Skeletal muscle satellite cell (primary cell): ENCODE measurements at regions not wholly inside any gene's neighbourhood (a gene's known extent, or its start where the extent isn't known, plus 50 kb on each side); places are given as distances from the start of the nearest gene placed in this dataset.

ENCODE experiments used
- H3K27me3 ChIP-seq: 2 replicates; pipeline ENCODE4 v1.7.0; 2013; ENCODE audit warnings: low read length; ENCODE audit not compliant: control insufficient read depth, insufficient read depth
- H3K36me3 ChIP-seq: 2 replicates; pipeline ENCODE4 v1.7.0; 2013; ENCODE audit warnings: mild to moderate bottlenecking, control low read depth, low read length; ENCODE audit not compliant: insufficient read depth
- H3K4me1 ChIP-seq: 2 replicates; pipeline ENCODE4 v1.7.0; 2013; ENCODE audit warnings: low read length; ENCODE audit not compliant: control insufficient read depth, insufficient read depth
- H3K4me2 ChIP-seq: 2 replicates; pipeline ENCODE4 v1.7.0; 2013; ENCODE audit warnings: mild to moderate bottlenecking, low read length
- H3K4me3 ChIP-seq: 2 replicates; pipeline ENCODE4 v1.7.0; 2013; ENCODE audit warnings: low read length
- H3K9ac ChIP-seq: 2 replicates; pipeline ENCODE4 v1.7.0; 2013; ENCODE audit warnings: mild to moderate bottlenecking, low read depth, low read length, moderate library complexity
- H3K9me3 ChIP-seq: replicated peaks from 2 replicates; pipeline ENCODE4 v1.7.0; 2013; ENCODE audit warnings: mild to moderate bottlenecking, control low read depth, low read length

GRCh38 chr9:21686738-21687137 lies 115.7 kb upstream of the MTAP start:
- Histone ChIP-seq H3K4me3 (no peak overlapping the region), H3K4me2 (no peak overlapping the region), H3K9me3 (no peaks in the 10 kb centered on the region), H3K36me3 (no peaks in the 10 kb centered on the region), H3K4me1 (peaks cover 90% of the 10 kb centered on the region), H3K27me3 (no peaks in the 10 kb centered on the region), H3K9ac (no peak overlapping the region)

- H3K4me3 ChIP-seq = no peak overlapping the region
- H3K9ac ChIP-seq = peak overlapping the region; percentile 83
- no peaks in the 10 kb centered on the region for H3K27me3 ChIP-seq
- no peaks in the 10 kb centered on the region for H3K9me3 ChIP-seq
- H3K4me2 ChIP-seq = peak overlapping the region; percentile 81
- no peaks in the 10 kb centered on the region for H3K36me3 ChIP-seq
- peaks cover 84% of the 10 kb centered on the region for H3K4me1 ChIP-seq
Measured at GRCh38 chr9:21687351-21687750, 115.1 kb upstream of the MTAP start.

- no peaks in the 10 kb centered on the region for H3K9me3 ChIP-seq
- no peaks in the 10 kb centered on the region for H3K36me3 ChIP-seq
- H3K4me3 ChIP-seq = peak overlapping the region; percentile 57
- peak overlapping the region; percentile 81 for H3K4me2 ChIP-seq
- peak overlapping the region; percentile 83 for H3K9ac ChIP-seq
- H3K27me3 ChIP-seq = no peaks in the 10 kb centered on the region
- H3K4me1 ChIP-seq = peaks cover 74% of the 10 kb centered on the region
Measured at GRCh38 chr9:21688108-21689102, 114.0 kb upstream of the MTAP start.

- peak overlapping the region; percentile 83 for H3K9ac ChIP-seq
- H3K36me3 ChIP-seq = no peaks in the 10 kb centered on the region
- H3K4me3 ChIP-seq = peak overlapping the region; percentile 15
- peak overlapping the region; percentile 81 for H3K4me2 ChIP-seq
- peaks cover 60% of the 10 kb centered on the region for H3K4me1 ChIP-seq
- H3K27me3 ChIP-seq = no peaks in the 10 kb centered on the region
- H3K9me3 ChIP-seq = no peaks in the 10 kb centered on the region
Measured at GRCh38 chr9:21689854-21690253, 112.6 kb upstream of the MTAP start.

GRCh38 chr9:21690561-21690960 lies 111.9 kb upstream of the MTAP start:
- Histone ChIP-seq H3K36me3 (no peaks in the 10 kb centered on the region), H3K4me2 (no peak overlapping the region), H3K9me3 (no peaks in the 10 kb centered on the region), H3K4me1 (peaks cover 53% of the 10 kb centered on the region), H3K4me3 (no peak overlapping the region), H3K27me3 (no peaks in the 10 kb centered on the region), H3K9ac (peak overlapping the region; percentile 83)

- Histone ChIP-seq H3K4me3 (no peak overlapping the region), H3K36me3 (no peaks in the 10 kb centered on the region), H3K4me2 (no peak overlapping the region), H3K4me1 (peaks cover 35% of the 10 kb centered on the region), H3K9ac (no peak overlapping the region), H3K9me3 (no peaks in the 10 kb centered on the region), H3K27me3 (no peaks in the 10 kb centered on the region)
Measured at GRCh38 chr9:21692390-21692789, 110.0 kb upstream of the MTAP start.

GRCh38 chr9:21694424-21694823 lies 108.0 kb upstream of the MTAP start:
- H3K9ac ChIP-seq = no peak overlapping the region
- peaks cover 17% of the 10 kb centered on the region for H3K4me1 ChIP-seq
- no peaks in the 10 kb centered on the region for H3K27me3 ChIP-seq

GRCh38 chr9:21695443-21695842 lies 107.0 kb upstream of the MTAP start:
- no peak overlapping the region for H3K9ac ChIP-seq
- H3K4me3 ChIP-seq = no peak overlapping the region
- no peaks in the 10 kb centered on the region for H3K9me3 ChIP-seq
- H3K27me3 ChIP-seq = no peaks in the 10 kb centered on the region
- H3K36me3 ChIP-seq = no peaks in the 10 kb centered on the region
- no peak overlapping the region for H3K4me2 ChIP-seq
- peaks cover 6% of the 10 kb centered on the region for H3K4me1 ChIP-seq

More at GRCh38 chr9:21694424-21694823, 108.0 kb upstream of the MTAP start:
- Histone ChIP-seq H3K36me3 (no peaks in the 10 kb centered on the region), H3K4me3 (no peak overlapping the region), H3K4me2 (no peak overlapping the region), H3K9me3 (no peaks in the 10 kb centered on the region)

- Histone ChIP-seq H3K27me3 (no peaks in the 10 kb centered on the region), H3K36me3 (no peaks in the 10 kb centered on the region)
Measured at GRCh38 chr9:21695874-21696341, 106.5 kb upstream of the MTAP start.

GRCh38 chr9:21696411-21696871 lies 106.0 kb upstream of the MTAP start:
- H3K4me3 ChIP-seq = no peak overlapping the region
- H3K9me3 ChIP-seq = no peaks in the 10 kb centered on the region
- no peaks in the 10 kb centered on the region for H3K36me3 ChIP-seq
- H3K9ac ChIP-seq = no peak overlapping the region
- H3K27me3 ChIP-seq = no peaks in the 10 kb centered on the region
- H3K4me2 ChIP-seq = no peak overlapping the region
- no peaks in the 10 kb centered on the region for H3K4me1 ChIP-seq

More at GRCh38 chr9:21695874-21696341, 106.5 kb upstream of the MTAP start:
- no peak overlapping the region for H3K4me3 ChIP-seq
- H3K4me2 ChIP-seq = no peak overlapping the region
- no peak overlapping the region for H3K9ac ChIP-seq
- no peaks in the 10 kb centered on the region for H3K9me3 ChIP-seq
- peaks cover 2% of the 10 kb centered on the region for H3K4me1 ChIP-seq

- no peak overlapping the region for H3K4me3 ChIP-seq
- H3K4me2 ChIP-seq = peak overlapping the region; percentile 36
- no peaks in the 10 kb centered on the region for H3K27me3 ChIP-seq
- H3K4me1 ChIP-seq = peaks cover 26% of the 10 kb centered on the region
- H3K9me3 ChIP-seq = no peaks in the 10 kb centered on the region
- H3K9ac ChIP-seq = peak overlapping the region; percentile 10
- H3K36me3 ChIP-seq = no peaks in the 10 kb centered on the region
Measured at GRCh38 chr9:21708260-21708711, 94.2 kb upstream of the MTAP start.
